ENCODE measurements at regions not wholly inside any gene's neighbourhood (a gene's known extent, or its start where the extent isn't known, plus 50 kb on each side); places are given as distances from the start of the nearest gene placed in this dataset.

DNA sequence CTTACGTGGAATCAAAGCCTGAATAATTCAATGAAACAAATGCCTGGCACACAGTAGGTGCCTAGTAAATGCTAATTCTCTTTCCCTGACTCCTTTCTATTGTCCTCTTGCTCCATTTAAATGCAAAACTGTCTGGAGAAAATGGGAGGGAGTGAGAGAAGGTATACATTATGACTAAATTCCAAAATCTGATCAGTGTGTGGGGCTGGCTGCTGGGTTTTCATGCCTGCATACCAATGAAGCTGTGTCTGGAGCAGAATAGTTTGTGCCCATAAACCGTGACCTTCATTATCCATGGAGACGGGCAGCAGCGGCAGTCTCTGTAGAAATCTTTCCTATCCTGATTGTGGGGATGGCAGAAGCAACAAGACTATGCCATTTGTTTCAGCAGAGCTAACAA, 223.4 kb upstream of the ZBED5 start:
- Histone ChIP-seq H3K79me2 (ENCODE audit: control insufficient read depth in 1 of 2, insufficient read depth in 2 of 2, low read length in 2 of 2) (no peaks in the 10 kb centered on the region), H4K91ac (replicated peaks; ENCODE audit: insufficient read length, low read length) (peak overlapping the region; percentile 54)

More for the DNA sequence above, 223.4 kb upstream of the ZBED5 start:
- H3K9me3 ChIP-seq (ENCODE audit: insufficient read depth in 2 of 2, low read depth in 1 of 2, low read length in 1 of 2): no peaks in the 10 kb centered on the region
- no peak overlapping the region for H2BK120ac ChIP-seq (replicated peaks; ENCODE audit: low read depth, low read length)
- no peak overlapping the region for H3K23ac ChIP-seq (ENCODE audit: insufficient read length)
- H3K56ac ChIP-seq (replicated peaks; ENCODE audit: insufficient read length, low read depth, low read length): no peak overlapping the region
- DNase-seq (ENCODE audit: low read depth in 1 of 2, low spot score in 2 of 2): no peak
- TF ChIP-seq SIN3A (conservative IDR thresholded peaks at IDR 0.05 in 1 of 2, IDR thresholded peaks at IDR 0.05 in 1 of 2; ENCODE audit: low read depth in 1 of 2, low read length in 2 of 2) (no peak), CHD1 (IDR thresholded peaks at IDR 0.05; ENCODE audit: low read depth, low read length) (no peak), CBX5 (IDR thresholded peaks at IDR 0.05; ENCODE audit: low read depth, low read length) (no peak), KDM5A (IDR thresholded peaks at IDR 0.05; ENCODE audit: low read length) (no peak), YY1 (IDR thresholded peaks at IDR 0.05; ENCODE audit: low read depth, low read length) (no peak), BRCA1 (IDR thresholded peaks at IDR 0.05; ENCODE audit: low read depth, low read length) (no peak), GTF2F1 (IDR thresholded peaks at IDR 0.05; ENCODE audit: borderline replicate concordance, low read depth, low read length) (no peak), GABPA (IDR thresholded peaks at IDR 0.05; ENCODE audit: borderline replicate concordance, insufficient read depth, low read length) (no peak), KDM4A (IDR thresholded peaks at IDR 0.05; ENCODE audit: low read depth, low read length, severe bottlenecking) (no peak), SUZ12 (IDR thresholded peaks at IDR 0.05; ENCODE audit: low read length) (no peak), CBX8 (IDR thresholded peaks at IDR 0.05; ENCODE audit: borderline replicate concordance, low read depth, low read length) (no peak), BCL11A (IDR thresholded peaks at IDR 0.05; ENCODE audit: low read depth in 2 of 2, low read length in 2 of 2) (no peak), HDAC2 (IDR thresholded peaks at IDR 0.05; ENCODE audit: borderline replicate concordance in 1 of 2, low read depth in 2 of 2, low read length in 2 of 2) (no peak)
- H4K8ac ChIP-seq (ENCODE audit: extremely low read depth, insufficient read depth, low read length): no peak overlapping the region
- no peaks in the 10 kb centered on the region for H3K79me1 ChIP-seq (ENCODE audit: low read depth, low read length)
- H3K4ac ChIP-seq (replicated peaks; ENCODE audit: insufficient read length, low read depth, low read length): no peak overlapping the region
- H3K4me3 ChIP-seq (ENCODE audit: extremely low read depth in 1 of 4, insufficient read depth in 2 of 4, low read depth in 3 of 4, low read length in 4 of 4): peak overlapping the region in 1 of 4 experiments; percentile 16; a peak in 1 of 8 replicates
- POLR2A ChIA-PET (ENCODE audit: partially characterized antibody): interaction anchor here (0.7 to 1.4 kb wide), 3 partner anchors 11 to 272 kb away, joined by 3 to 4 read pairs (median 3); partner anchors contain the start of gene EIF4G2
- FAIRE-seq: peak; percentile 13
- H4K5ac ChIP-seq (ENCODE audit: insufficient read length, low read depth, low read length): no peak overlapping the region
- H3K4me1 ChIP-seq (replicated peaks in 1 of 4; ENCODE audit: control insufficient read depth in 3 of 4, insufficient read depth in 4 of 4, low read length in 3 of 4): peaks cover 0 to 15% (median 9%) of the 10 kb centered on the region in 4 experiments; a peak in 5 of 7 replicates
- H4K20me1 ChIP-seq (replicated peaks in 1 of 2; ENCODE audit: control insufficient read depth in 1 of 2, insufficient read depth in 2 of 2, low read length in 2 of 2): no peaks in the 10 kb centered on the region
- peak overlapping the region; percentile 33 to 36; a peak in 3 of 4 replicates for H3K4me2 ChIP-seq (ENCODE audit: insufficient read depth in 1 of 2, low read depth in 2 of 2, low read length in 2 of 2)
- no peak overlapping the region for H2AFZ ChIP-seq (ENCODE audit: low read length)
- no peaks in the 10 kb centered on the region for H3K23me2 ChIP-seq (ENCODE audit: low read depth, low read length)
- 47% methylated on average over 4 of the region's 4 CpGs; no CpG with 5 or more reads in 1 of the 2 experiments for WGBS, 2 experiments (ENCODE audit: extremely low coverage in 1 of 2, insufficient coverage in 1 of 2, insufficient read length in 1 of 2, insufficient replicate concordance in 2 of 2, low coverage in 1 of 2, low lambda C conversion rate in 2 of 2, missing lambda C conversion rate in 1 of 2)
- H2BK12ac ChIP-seq (ENCODE audit: low read depth, low read length): peak overlapping the region; percentile 90
- H3K9ac ChIP-seq (replicated peaks in 1 of 4; ENCODE audit: extremely low read depth in 1 of 4, low read depth in 3 of 4, low read length in 3 of 4): no peak overlapping the region
- H3K27me3 ChIP-seq (replicated peaks in 1 of 4; ENCODE audit: control insufficient read depth in 3 of 4, extremely low read depth in 1 of 4, insufficient read depth in 3 of 4, low read length in 3 of 4): no peaks in the 10 kb centered on the region; a peak in 1 of 7 replicates
- no peak overlapping the region for H3K14ac ChIP-seq (ENCODE audit: insufficient read length)
- no peak overlapping the region for H3K27ac ChIP-seq (ENCODE audit: low read depth, low read length)
- peak overlapping the region; percentile 57; the same call in 1 of the 2 replicates for H2AK5ac ChIP-seq (ENCODE audit: low read depth, low read length)
- H2BK20ac ChIP-seq (ENCODE audit: low read length): 0 out of 2 replicates have a peak overlapping the region, but pooled peaks have one; percentile 53
- CTCF ChIA-PET (ENCODE audit: partially characterized antibody): interaction anchor here (0.7 to 5.9 kb wide), 8 partner anchors 11 to 249 kb away, joined by 3 to 60 read pairs (median 4); no protein-coding TSS in a partner anchor
- H3K18ac ChIP-seq (ENCODE audit: extremely low read depth, low read length): no peak overlapping the region
- peak overlapping the region; percentile 41 for H2BK5ac ChIP-seq (ENCODE audit: low read depth, low read length)
- no peak overlapping the region for H2BK15ac ChIP-seq (ENCODE audit: low read length)
- H3K36me3 ChIP-seq (ENCODE audit: control insufficient read depth in 2 of 4, insufficient read depth in 4 of 4, low read length in 3 of 4): no peaks in the 10 kb centered on the region

All from H1 (cell line).